ENCODE measurements at regions not wholly inside any gene's neighbourhood (a gene's known extent, or its start where the extent isn't known, plus 50 kb on each side); places are given as distances from the start of the nearest gene placed in this dataset.

DNA sequence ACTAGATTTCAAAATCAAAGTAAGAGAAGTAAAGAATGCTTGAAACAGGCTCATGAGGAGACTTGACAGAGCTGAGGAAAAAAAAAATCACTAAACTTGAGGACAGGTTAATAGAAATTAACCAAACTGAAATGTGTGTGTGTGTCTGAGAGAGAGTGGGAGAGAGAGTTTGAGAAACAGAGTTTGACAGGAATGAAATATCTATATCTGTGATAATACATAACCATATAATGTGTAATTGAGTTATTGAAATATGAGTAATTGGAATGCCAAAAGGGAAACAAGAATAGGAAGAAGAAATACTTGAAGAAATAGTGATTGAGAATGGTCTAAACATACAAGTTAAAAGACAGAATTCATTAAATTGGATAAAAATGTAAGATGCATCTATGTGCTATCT, 268.0 kb upstream of the CHRM2 start:
- TF ChIP-seq, protein P1, sequence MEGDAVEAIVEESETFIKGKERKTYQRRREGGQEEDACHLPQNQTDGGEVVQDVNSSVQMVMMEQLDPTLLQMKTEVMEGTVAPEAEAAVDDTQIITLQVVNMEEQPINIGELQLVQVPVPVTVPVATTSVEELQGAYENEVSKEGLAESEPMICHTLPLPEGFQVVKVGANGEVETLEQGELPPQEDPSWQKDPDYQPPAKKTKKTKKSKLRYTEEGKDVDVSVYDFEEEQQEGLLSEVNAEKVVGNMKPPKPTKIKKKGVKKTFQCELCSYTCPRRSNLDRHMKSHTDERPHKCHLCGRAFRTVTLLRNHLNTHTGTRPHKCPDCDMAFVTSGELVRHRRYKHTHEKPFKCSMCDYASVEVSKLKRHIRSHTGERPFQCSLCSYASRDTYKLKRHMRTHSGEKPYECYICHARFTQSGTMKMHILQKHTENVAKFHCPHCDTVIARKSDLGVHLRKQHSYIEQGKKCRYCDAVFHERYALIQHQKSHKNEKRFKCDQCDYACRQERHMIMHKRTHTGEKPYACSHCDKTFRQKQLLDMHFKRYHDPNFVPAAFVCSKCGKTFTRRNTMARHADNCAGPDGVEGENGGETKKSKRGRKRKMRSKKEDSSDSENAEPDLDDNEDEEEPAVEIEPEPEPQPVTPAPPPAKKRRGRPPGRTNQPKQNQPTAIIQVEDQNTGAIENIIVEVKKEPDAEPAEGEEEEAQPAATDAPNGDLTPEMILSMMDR (IDR thresholded peaks at IDR 0.05), result no peak
- TF ChIP-seq POLR2A (IDR thresholded peaks at IDR 0.05), result no peak

Measured in transverse colon (tissue), 3 donors.